H7 (cell line): ENCODE measurements at regions not wholly inside any gene's neighbourhood (a gene's known extent, or its start where the extent isn't known, plus 50 kb on each side); places are given as distances from the start of the nearest gene placed in this dataset.
"Not testable (repeated sequence)": the region's sequence is repeated elsewhere in the genome, so short reads cannot be mapped to it uniquely, and the experiment has no call there.

Experiments used
- DNase-seq: peaks from one replicate; pipeline ENCODE4 v3.0.0; 2012
- H3K27me3 ChIP-seq: 2 replicates; pipeline ENCODE4 v1.6.0; 2011; ENCODE audit warnings: mild to moderate bottlenecking, low read length; ENCODE audit not compliant: control insufficient read depth, insufficient read depth
- H3K36me3 ChIP-seq: replicated peaks from 2 replicates; pipeline ENCODE4 v1.5.1; 2011; ENCODE audit warnings: low read length; ENCODE audit not compliant: control insufficient read depth, insufficient read depth
- H3K4me3 ChIP-seq: 2 replicates; pipeline ENCODE4 v1.5.1; 2011; ENCODE audit warnings: low read depth, mild to moderate bottlenecking, control low read depth, low read length, moderate library complexity; ENCODE audit not compliant: insufficient read depth

DNA sequence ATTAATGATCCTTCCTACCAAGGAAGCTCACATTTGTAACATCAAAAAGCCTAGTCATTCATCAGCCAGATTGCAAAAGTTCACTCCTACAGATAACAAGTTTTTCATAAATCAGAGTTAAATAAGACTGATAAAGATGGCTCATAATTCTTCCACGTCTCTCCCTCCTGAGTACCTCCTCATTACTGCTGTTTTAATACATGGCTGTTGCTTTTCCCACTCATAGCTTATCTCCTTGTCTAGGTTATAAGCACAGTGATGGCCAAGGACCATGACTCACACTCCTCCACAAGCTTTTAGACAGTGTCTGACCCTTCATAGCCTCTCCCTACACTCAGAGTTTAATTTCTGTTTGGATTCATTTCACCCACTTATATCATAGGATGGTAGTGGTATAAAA is 100.9 kb upstream of the MON1B start:
- Histone ChIP-seq H3K36me3 (no peaks in the 10 kb centered on the region), H3K4me3 (no peak overlapping the region), H3K27me3 (no peaks in the 10 kb centered on the region)
- DNase-seq = no peak

DNA sequence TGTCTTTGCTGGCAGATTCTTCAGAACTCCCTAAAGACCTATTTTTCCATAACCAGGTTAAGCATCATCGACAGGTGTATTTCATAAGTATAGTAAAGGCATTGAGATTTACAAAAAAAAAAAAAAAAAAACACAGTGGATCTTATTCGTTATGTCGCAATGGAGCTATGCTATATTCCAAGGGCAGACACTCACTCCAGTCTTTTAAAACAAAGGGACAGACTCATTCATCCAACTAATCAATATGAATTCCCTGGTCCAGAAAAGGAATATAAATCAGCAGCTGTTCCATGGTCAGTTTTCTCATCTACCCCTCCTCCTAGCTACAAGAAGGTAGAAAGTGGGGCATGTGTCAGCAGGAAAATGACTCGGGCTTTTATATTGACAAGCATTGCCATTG is 97.7 kb upstream of the MON1B start:
- Histone ChIP-seq H3K36me3 (no peaks in the 10 kb centered on the region), H3K4me3 (no peak overlapping the region), H3K27me3 (no peaks in the 10 kb centered on the region)
- no peak for DNase-seq

DNA sequence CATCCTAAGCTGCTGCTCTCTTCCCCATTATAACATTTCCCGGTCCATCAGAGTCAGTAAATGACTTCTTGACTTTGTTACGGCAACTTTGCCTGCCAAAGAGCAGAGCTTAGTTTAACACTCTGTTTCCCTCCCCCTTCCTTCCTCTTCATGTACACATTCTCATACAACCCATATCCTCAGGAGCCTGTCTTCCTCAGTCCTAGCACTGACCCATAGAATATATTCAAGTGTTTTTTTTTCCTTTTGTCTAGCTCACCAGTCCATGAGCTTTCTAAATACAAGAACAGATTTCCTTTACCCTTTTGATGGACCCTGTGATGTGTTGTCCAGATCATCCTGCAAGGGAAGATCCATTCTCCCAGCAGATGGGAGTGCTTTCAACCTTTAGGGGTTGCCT is 97.0 kb upstream of the MON1B start:
- Histone ChIP-seq H3K4me3 (no peak overlapping the region), H3K36me3 (no peaks in the 10 kb centered on the region), H3K27me3 (no peaks in the 10 kb centered on the region)
- no peak for DNase-seq

DNA sequence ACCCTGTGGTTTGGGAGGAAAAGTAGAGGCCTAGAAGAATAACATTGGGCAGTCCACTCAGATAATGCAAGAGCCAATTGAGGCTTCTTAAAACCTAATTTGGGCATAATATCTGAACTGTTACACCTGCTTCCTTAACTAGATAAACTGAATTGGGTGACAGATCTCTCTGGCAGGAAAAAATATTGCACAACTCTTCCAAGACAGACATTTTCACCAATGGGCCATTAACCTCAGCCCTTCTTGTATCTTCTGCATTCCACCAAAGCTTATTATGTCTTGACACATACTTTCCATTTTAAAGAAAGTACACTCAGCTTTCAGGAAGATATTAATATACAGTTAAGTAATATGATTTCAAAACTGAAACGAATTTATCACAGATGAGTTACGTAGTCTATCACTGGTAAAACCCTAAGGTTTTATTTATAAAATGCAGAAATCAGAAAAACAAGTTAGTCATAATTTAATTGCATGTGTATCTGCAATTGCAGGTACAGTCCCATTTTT is 79.9 kb upstream of the MON1B start:
- Histone ChIP-seq H3K36me3 (no peaks in the 10 kb centered on the region), H3K4me3 (no peak overlapping the region)

DNA sequence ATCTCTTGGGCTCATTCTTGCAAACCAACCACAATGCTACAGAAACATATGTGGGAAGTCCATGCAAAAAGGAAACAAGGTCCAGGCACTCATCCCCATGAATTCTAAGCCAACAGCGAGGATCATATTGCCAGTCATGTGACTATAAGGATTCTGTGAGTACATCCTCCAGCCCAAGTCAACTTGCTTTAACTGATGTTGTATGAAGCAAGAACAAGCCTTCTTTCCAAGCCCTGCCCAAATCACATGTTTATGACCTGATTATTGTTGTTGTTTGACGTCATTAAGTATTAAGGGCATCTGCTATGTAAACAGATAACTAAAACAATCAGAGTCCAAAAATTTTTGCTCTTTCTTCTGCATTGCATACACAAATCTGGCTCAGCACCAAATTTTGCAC is 78.2 kb upstream of the MON1B start:
- Histone ChIP-seq H3K27me3 (no peaks in the 10 kb centered on the region), H3K36me3 (no peaks in the 10 kb centered on the region), H3K4me3 (no peak overlapping the region)
- no peak for DNase-seq

More for the DNA sequence above, 79.9 kb upstream of the MON1B start:
- DNase-seq = no peak
- H3K27me3 ChIP-seq = no peaks in the 10 kb centered on the region

DNA sequence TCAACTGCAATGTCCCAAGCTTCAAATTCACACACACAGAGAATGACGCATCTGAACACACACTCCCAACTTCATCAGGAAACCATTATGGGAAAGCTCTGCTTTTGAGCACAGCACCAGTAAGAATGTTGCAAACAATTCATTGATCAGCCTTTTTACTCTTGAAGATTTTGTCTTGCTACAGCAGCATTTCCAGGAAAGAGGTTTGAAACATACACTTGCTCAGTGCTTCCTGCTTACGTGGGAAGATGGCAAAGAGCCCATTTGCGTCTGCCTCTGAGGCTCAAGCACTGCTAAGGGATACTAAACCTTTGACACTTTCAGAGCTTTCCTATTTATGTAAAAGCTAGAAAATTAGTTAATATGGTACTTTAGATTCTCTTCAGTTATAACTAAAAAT is 77.2 kb upstream of the MON1B start:
- Histone ChIP-seq H3K36me3 (no peaks in the 10 kb centered on the region), H3K27me3 (no peaks in the 10 kb centered on the region), H3K4me3 (no peak overlapping the region)
- no peak for DNase-seq

DNA sequence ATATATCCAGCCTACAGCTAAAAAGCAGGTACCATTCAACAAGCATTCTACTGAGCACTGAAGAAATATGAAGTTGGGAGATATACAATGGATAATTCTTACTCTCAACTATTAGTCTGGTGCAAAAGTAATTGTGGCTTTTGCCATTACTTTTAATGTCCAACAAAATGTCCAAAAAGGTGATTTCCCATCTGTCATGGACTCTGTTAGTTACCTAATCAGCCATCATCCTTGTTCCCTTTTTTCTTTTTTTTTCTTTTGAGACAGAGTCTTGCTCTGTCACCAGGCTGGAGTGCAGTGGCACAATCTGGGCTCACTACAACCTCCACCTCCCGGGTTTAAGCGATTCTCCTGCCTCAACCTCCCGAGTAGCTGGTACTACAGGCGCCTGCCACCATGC is 76.6 kb upstream of the MON1B start:
- H3K36me3 ChIP-seq, H3K27me3 ChIP-seq, H3K4me3 ChIP-seq, DNase-seq: not testable (repeated sequence)

DNA sequence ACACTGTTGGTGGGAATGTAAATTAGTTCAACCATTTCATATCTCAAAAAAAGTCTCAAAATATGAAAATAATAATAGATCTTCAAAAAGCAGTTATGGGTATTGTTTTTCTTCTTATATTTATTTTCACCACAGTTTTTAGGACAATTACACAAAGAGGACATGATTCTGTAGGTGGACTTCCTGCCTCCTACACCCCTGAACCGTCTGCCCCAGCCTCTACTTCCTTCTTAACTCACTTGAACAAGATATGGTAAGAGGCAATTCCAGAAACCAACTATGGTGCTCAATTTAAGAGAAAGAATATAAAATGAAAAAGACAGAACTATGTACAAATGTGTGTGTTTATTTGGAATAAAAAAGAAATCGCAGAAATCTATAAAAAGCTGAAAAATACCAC is 74.1 kb upstream of the MON1B start:
- DNase-seq = no peak
- H3K27me3 ChIP-seq = no peaks in the 10 kb centered on the region
- H3K36me3 ChIP-seq = no peaks in the 10 kb centered on the region
- no peak overlapping the region for H3K4me3 ChIP-seq

DNA sequence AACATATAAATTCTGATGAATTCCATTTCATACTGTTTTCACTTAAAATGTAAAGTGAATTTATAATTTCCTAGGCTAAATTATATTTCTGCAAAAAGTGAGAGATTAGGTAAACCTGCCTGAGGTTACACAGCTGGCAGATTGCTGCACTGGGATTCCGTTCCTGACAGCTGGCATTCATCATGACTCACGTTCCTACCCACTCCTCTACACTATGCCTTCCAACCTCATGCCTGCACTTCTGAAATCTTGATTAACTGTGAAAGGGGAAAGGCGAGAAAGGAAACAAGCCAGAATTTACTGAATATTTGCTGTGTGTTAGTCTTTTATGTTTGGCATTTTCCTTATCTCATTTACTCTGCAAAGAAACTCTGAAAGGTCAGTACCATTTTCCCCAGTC is 73.3 kb upstream of the MON1B start:
- no peak for DNase-seq
- H3K36me3 ChIP-seq = no peaks in the 10 kb centered on the region
- no peaks in the 10 kb centered on the region for H3K27me3 ChIP-seq
- H3K4me3 ChIP-seq = no peak overlapping the region

DNA sequence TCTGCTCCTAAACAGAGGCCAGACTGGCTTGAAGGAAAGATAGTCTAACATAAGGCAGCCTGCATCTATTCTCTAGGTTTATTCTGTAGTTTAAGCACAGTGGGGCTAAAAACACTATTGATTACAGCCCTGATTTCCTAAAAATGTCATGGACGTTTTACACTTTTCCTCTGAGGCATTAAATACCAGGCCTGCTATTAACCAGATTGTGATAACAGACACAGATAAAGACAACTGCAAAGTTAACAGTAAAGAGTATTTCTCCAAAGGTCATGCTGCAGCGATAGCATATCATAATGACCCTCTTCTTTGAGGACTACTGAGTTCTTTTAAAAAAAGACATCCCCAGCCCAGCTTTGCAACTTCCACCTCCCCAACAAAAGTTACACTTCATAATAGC is 59.6 kb upstream of the MON1B start:
- no peak for DNase-seq
- Histone ChIP-seq H3K36me3 (no peaks in the 10 kb centered on the region), H3K27me3 (no peaks in the 10 kb centered on the region), H3K4me3 (no peak overlapping the region)

DNA sequence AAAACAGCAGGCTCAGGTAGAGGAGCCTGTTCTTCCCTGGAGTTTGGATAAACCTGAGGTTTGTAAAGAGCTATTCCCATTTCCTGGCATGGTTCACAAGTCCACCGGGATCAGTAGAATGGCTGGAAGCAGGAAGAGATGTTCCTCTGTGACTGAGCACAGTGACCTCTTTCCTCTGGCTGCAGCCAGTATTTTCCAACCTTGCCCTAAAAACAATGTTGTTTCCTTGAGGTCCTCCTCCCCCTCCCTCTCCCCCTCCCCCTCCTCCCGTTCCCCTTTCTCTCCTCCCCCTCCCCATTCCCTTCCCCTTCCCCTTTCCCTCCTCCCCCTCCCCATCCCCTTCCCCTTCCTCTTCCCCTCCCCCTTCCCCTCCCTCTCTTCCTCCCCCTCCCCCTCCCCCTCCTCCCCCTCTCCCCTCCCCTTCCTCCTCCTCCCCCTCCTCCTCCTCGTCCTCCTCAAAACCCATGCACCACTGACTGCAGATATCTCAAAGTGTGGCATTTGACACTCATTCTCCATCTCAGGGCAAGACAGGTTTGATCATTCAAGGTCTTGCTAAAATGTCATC is 58.9 kb upstream of the MON1B start:
- Histone ChIP-seq H3K27me3 (no peaks in the 10 kb centered on the region), H3K4me3 (no peak overlapping the region), H3K36me3 (no peaks in the 10 kb centered on the region)
- DNase-seq = no peak

DNA sequence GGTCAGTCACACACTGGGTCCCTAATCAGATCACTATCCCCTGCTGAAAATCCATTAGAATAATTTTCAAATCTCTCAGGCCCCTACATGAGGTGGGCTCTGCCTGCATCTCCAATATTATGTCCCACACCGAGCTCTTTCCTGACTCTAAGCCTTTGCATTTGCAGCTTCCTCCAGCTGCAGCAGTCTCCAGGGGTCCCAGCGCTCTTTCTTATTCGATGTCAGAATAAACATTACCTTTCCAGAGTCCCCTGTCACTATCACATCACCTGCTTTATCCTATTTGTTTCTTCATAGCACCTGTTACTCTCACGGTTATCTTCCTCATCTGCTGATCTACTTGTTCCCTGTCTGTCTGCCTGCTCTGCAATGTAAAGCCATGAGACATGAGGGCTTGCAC is 57.3 kb upstream of the MON1B start:
- peak; percentile 44 for DNase-seq
- H3K27me3 ChIP-seq = no peaks in the 10 kb centered on the region
- H3K36me3 ChIP-seq = no peaks in the 10 kb centered on the region
- H3K4me3 ChIP-seq = no peak overlapping the region

DNA sequence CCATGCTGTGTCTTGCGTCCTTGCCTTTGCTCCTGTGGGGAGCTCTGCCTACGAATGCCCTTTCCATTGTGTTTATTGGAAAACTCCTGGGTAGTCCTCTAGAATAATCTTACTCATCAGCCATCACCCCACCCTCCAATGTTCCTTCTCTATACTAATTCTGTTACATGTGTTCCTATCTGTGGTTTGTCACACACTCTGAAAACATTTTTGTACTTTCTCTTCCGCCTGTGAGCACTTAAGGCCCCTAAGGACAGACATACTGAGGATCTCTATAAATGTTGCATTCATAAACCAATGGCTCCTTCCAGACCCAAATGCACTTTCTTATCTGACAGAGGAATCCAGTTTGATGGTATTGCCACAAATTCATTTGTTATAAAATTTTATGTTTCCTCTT is 53.9 kb upstream of the MON1B start:
- Histone ChIP-seq H3K27me3 (no peaks in the 10 kb centered on the region), H3K36me3 (no peaks in the 10 kb centered on the region), H3K4me3 (no peak overlapping the region)
- peak; percentile 30 for DNase-seq
